Activated CD4-positive, CD25-positive, alpha-beta regulatory T cell treated with anti-CD3 and anti-CD28 coated beads, Interleukin-2, amount 50 U/mL, for 24 hours (primary cell): ENCODE measurements at regions not wholly inside any gene's neighbourhood (a gene's known extent, or its start where the extent isn't known, plus 50 kb on each side); places are given as distances from the start of the nearest gene placed in this dataset.
"Not testable (repeated sequence)": the region's sequence is repeated elsewhere in the genome, so short reads cannot be mapped to it uniquely, and the experiment has no call there.

Source experiments
- ATAC-seq, 2 donors: fragments of 150-1000 bp; cut with Tn5 transposase; one replicate each; pipeline ENCODE4 v1.10.0; 2021; ENCODE audit warnings: mild to moderate bottlenecking in 1 of 2, moderate library complexity in 1 of 2

DNA sequence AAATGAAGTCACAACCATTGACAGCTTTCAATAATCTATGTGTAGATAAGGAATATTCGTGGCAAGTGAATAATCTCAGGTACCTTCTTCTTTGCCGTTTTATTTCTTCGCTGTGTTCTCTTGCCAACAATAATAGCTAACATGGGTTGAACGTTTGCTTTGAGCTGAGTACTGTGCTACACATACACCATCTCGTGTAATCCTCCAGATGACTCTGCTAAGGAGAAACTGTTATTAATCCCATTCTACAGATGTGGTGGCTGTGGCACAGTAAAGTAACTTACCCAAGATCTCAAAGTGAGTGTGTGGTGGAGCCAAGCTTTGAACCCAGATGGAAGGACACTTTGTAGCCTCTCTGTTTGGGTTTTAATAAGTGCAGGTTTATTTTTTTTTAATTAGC is 179.7 kb downstream of the C9orf152 start:
- no peak for ATAC-seq

DNA sequence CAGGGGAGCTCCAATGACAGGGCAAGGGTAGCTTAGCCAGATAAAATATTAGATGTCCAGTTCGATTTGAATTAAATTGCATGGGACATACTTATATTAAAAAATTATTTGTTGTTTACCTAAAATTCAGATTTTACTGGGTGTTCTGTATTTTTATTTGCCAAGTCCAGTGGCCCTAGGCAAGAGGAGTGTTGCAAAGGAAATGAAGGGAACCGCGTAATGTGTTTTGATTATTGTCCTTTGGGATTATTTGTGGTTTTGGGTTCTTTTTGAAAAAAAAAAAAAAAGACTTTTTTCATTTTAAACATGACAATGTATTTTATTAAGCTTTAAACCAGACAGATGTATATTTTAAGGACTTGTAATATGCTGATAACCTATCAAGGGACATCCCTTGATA is 179.3 kb downstream of the C9orf152 start:
- no peak for ATAC-seq

DNA sequence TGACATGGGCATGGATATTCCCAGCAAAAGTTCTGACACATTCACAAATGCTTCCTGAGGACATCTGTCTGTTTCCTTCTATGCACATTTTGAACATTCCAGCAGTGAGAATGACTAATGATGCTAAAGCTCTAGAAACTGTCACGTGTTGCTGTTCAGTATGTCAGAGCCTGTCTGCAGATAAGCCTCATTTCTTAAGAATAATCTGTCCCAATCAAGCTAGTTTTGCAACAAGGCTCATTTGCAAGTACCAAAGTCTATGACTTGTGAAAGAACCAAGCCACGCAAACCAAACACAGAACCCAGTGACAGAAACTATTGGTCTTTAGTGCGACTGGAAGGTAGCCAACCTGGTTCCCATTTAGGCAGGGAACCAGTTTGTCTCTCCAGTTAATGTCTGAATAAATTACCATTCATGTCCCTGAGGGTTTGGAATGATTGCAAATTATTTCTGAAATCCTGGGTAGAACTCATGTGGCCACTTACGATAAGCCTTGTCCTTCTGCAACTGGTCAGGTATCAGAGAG is 178.5 kb downstream of the C9orf152 start:
- ATAC-seq, result no peak

DNA sequence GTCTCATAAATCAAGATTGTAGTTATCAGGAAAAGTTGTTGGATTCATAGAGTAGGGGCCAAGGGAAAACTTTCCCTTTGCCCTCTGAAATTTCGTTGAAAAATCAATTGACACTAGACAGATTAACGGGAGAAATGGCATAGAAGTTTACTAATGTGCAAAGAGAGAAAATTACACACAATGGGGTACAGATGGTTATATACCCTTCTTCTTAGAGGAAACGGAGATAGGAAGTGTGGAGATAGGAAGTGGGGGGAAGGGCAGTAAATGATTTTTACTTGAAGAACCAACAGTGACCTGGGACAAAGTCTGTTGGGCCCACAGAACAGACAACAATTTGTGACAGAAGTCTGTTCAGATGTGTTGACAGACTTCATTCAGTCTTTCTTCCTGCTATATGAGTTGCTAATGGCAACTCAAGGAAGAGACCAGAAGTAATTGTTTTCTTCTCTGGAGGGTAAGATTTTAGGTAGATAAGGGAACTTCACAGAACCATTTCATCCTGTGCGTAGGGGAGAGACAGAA is 177.9 kb downstream of the C9orf152 start:
- no peak for ATAC-seq

DNA sequence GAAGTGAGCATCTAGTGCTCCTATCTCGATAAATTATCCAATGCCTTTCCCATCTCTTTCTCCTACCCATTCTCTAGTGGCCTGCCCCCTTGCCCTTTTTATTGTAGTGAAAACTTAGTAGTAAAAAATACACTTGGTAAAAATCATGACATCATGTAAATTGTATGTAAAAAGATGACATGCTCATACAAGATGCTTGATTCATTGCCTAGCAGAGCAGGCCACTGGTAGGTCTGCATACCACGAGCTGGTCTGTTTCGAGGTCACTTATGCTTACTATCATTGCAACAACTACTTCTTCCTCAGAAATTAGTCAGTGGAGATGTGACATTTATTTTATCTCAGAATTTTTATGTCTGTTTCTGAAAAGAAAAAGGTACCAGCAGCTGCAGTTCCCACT is 177.3 kb downstream of the C9orf152 start:
- ATAC-seq, result peak in 1 of 2 donors; percentile 60

DNA sequence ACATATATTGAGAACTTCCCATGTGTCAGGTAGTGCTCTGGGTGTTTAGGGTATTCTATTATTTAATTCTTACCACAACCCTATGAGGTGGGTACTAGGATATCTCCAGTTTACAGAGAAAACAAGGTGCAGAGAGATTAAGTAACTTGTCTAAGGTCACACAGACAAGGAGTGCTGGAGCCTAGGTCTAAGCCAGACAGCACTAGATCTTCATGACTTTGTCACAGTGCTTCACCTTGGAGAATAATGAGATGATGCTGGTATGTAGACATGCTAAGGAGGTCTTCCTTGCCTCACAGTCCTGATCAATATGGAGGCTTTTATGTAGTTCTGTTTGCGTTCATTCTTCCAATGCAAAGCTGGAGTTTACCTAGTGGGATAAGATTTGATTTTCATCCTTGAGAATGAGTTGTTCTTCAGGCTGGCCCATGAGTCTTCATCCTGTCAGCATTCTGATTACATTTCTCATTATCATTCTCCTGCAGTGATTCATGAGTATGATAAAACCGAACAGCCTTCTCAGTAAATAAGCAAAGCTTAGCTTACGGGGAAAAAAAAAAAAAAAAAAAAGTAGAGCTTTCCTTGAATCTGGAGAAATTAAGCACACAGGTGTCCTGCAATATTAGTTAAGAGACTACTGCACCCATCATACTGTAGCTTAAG is 176.3 kb downstream of the C9orf152 start:
- ATAC-seq, result no peak

DNA sequence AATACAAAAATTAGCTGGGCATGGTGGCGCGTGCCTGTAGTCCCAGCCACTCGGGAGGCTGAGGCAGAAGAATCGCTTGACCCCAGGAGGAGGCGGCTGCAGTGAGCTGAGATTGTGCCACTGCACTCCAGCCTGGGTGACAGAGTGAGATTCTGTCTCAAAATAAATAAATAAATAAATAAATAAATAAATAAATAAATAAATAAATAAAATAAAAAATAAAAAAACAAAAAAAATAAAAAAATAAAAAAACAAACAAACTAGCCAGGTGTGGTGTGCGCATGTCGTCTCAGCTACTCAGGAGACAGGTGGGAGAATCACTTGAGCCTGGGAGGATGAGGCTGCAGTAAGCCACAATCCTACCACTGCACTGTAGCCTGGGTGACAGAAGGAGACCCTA is 175.4 kb downstream of the C9orf152 start:
- not testable (repeated sequence) for ATAC-seq

DNA sequence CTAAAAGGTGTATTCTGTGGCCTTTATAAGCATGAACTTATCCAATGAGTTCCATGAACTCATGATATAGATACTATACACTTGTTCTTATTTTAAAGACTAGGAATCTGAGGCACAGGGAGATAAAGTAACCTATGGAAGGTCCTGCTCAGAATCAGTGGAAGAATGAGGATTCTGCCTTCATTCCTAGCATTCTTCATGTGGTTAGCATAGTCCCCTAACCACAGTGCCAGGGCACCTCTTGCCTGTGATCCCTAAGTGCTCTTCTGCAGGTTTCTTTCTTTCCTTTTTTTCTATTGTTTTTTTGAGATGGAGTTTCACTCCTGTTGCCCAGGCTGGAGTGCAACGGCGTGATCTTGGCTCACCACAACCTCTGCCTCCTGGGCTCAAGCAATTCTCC is 174.1 kb downstream of the C9orf152 start:
- ATAC-seq, result no peak

DNA sequence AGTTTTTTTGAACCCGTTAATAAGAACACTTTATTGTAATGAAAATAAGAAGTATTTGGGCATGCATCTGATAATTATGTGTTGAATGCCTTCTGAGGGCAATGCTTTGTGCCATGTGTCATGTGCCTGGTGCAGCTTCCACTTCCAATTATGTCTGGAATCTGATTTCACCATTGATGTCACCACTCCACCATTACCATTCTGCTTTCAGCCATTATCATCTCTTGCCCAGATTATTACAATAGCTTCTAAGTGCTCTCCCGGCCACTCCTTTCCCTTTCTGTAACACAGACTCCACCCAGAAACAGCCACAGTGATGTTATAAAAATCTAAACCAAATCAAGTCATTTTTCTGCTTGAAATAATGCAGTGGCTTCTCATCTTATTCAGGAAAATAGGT is 171.7 kb downstream of the C9orf152 start:
- ATAC-seq, result no peak

DNA sequence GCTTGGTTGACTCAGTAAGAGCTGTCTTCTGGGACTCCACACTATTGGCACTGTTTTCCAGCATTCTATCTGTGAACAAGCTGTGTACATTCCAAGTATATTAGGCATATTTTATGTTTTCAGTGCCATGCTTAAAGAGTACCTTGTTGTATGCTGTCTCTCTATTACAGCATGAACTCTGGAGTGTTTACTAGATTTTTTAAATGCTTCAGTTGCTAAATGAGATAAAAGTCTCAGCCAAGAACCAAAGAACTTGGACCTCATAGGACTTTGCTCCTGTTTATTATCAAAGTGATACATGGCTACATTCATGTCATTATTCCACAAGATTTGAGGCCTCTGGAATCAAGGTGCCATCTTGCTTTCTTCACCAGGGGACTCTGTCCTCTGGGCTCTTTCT is 167.2 kb downstream of the C9orf152 start:
- no peak for ATAC-seq

DNA sequence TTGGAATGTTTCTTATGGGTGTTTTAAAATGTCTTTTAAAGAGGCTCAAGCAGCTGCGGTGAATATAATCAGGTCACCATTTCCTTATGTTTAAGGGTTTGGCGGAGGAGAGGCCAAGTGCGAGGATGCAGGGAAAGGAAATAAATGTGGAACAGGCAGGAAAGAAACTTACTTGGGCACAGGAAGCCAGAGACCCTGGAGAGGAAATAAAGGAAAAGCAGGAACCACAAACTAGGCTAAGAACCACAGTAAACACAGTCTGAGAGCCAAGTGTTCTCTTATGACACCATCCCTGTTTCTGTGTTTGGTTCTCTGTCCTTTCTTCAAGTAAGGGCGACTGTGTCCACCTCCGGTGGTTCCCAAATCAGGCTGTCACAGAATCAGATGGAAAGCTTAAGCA is 166.5 kb downstream of the C9orf152 start:
- ATAC-seq, result no peak

DNA sequence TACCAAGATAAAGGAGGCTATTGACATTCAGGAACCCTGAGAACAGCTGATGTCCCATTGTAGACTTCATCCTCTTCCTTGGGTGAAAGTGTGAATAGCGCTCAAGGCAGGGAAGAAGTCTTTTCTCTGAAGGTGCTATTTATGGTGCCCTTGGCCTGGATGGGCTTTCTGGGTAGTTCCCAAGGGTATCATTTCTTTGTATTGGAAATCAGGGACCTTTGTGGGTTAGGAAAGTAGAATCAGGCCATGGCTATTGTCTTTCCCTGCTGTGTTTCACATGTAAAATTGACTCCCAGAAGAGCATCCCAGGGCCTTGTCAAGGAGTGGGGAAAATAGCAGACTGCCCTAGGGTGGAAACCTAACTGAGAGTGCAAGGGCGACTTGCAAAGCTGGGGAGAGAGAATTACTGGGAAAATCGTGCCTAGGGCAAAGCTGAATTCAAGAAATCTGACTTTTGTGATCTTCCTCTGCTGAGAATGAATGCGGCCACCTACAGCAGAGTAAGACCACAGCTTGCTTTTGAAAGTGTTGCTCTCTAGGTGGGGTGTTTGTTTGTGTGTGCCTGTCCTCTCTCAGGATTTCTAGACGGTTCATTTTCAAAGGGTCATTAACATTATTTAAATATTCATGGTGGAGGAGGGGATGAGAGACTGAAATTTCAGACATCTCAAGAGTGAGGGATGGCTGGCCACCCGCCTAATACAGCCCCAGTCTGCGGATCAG is 160.6 kb downstream of the C9orf152 start:
- no peak for ATAC-seq

DNA sequence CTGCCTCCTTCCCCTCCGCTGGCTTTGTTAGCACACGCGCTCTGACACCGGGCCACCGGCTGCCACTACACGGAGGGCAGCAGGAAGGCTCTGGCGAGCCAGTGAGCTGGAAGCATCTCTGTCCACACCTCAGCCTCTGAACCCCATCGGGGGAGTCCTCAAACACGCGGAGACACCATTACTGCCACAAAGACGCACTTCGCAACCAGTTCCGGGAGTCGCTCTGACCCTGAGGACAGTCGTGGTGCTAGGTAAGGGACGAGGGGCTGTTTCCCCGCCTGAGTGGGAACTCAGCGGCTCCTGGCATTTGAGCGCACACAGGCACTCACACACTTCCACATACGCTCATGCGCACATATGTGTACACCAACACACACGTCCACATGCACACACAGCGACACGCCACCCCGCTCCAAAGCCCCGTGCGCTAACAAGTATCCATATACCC is 160.0 kb downstream of the C9orf152 start:
- peak; percentile 35 to 46 for ATAC-seq

DNA sequence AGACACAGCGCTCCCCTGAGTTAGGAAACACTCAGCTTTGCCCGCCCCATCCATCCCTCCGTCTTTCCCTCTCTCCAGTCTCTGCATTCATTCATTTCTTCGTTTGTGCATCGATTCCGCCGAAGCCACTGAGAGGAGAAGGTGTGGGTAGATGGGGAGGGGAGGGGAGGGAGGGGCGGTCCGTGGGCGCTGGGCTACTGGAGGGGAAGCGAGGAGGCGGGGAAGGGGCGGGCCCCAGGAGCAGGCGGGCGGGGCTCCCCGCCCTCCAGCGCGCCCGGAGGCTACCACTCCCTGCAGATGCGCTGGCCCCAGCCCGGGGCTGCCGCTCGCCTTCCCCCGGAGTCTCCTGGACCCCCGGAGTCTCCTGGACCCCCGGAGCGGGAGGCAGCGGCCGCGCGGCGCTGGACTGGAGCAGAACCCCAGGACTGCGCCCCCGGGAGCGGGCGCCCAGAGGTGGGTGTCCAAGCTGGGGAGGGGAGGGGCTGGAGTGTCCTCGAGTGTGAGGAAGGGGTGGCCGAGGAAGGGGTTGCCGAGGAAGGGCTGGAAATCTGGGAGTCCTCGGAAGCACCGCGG is 159.5 kb downstream of the C9orf152 start:
- peak; percentile 84 to 86 for ATAC-seq

DNA sequence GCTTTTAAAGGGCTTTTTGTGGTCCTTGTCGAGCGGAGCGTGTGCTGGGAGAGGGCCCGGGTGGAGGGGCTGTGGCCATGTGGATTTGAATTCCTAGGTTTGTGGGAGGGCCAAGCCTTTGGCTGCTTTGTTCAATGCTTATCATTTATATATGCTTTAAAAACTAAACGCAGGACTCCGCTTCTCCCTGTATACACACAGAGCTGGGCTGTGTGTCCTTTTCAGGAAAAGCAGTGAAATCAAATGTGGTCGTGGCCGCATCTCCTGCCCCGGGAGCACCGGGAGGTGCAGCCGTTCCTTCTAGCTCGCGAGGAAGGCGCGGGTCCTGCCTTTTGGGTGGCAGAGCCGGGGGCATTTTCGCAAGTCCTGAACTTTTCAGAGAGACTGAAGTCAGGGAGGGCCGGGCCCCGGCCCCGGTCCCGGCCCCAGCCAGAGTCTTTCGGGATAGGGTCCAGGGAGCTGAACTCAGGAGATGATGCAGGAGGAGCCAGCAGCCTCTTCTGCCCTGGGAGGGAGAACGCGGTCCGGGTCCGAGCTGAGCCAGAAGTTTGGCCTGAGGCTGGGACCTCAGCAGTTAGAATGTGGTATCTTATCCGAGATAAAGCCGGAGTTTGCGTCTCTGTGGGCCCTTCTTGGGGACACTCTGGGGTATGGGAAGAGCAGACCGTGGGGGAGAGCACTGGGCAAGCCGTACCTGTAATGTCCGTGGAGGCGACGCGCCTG is 158.8 kb downstream of the C9orf152 start:
- peak; percentile 1 to 8 for ATAC-seq

DNA sequence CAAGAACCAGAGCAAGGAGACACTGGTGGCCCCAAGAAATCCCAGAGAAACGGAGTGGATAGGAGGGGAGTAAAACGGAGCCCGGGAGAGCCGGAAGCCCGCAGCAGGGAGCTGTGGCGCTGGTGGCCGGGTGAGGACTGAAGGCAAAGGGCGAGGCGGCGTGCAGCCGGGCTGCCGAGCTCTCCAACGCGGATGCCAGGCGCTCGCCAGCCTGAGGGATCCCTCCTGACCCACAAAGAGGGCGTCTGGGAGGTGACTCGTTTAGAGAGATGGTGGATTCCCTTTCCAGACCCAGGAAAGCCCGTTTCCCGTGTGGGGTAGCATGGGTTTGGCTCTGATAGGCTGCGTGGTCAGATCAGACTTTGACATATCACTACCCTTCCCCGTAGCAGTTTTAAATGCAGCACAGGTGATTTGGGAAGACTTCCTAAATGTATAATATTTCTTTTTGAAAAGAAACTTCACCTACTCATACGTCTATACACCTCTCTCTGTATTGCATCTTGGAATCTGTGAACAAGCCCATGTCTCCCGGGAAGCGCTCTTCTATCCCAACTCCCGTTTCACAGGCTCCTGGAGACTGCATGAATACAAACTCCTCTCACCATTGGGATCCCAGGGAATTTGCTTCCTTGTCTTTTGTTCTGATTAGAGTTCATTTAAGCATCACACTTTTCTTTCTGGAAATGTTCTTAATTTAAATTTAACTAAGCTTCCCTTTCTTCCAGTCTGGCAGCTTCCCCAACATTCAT is 158.1 kb downstream of the C9orf152 start:
- peak in 1 of 2 donors; percentile 12 for ATAC-seq

DNA sequence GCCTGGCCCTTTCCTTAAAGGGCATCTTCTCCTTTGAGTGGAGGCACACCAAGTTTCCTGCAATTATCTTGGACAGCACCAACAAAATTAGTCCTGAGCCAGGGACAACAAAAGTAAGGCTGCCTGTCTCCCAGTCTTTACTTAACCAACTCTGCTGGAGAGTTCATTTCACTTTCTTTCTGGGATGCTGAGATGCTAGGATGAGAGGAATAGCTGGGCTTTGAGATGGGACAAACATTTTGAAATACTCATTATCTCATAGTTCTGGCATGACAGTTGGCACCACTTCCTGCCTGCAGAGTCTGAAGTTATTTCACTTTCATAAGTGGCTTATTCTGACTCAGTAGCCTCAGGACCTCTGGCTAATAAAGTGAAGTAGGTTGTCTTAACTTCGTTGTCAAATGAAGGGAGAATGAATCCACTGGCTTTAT is 157.0 kb downstream of the C9orf152 start:
- peak; percentile 71 to 74 for ATAC-seq

DNA sequence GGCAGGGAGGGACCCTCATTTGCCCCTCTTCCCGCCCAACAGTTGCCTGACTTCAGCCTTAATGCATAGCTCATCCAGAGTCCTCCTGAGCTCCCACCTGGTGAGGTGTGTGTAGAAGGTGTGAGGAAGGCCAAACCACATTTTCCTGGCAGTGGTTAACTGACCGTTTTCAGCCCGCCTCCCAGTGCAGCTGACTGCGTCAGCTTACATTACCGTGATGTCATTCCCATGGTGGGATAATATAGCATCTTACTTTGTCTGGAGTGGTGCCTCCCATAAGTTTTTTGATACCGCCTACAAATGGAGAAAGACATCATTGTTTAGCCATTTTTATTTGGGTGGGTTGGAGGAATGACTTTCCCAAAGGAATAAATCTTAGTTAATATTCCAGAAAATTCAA is 151.9 kb downstream of the C9orf152 start:
- ATAC-seq, result no peak

DNA sequence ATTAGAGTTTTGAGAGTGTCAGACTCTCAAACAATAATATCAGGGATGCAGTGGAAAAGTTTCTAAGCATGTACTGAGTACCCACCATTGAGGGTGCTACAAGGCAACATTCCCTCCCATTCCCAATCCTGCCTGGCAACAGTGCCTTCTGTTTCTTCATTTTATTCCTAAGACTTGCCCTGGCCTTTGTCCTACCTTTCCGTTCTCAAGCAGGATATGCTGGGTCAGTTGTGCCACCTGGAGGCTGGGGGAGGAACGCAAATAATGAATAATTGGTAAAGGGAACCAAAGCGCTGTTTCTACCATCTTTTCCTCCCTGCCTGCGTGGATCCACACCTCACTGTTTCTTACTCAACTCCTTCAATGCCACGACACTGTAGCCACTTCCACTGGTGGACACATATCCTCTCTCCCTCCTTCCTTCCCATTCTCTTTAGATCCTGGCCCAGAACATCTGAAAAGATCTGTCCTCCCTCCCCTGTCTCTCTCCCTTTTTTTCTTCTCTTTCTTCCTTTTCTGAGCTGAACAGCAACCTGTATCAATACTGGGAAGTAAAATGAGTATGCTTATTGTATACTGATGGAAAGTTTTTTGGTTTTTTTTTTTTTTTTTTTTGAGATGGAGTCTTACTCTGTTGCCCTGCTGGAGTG is 149.5 kb downstream of the C9orf152 start:
- peak in 1 of 2 donors; percentile 49 for ATAC-seq

DNA sequence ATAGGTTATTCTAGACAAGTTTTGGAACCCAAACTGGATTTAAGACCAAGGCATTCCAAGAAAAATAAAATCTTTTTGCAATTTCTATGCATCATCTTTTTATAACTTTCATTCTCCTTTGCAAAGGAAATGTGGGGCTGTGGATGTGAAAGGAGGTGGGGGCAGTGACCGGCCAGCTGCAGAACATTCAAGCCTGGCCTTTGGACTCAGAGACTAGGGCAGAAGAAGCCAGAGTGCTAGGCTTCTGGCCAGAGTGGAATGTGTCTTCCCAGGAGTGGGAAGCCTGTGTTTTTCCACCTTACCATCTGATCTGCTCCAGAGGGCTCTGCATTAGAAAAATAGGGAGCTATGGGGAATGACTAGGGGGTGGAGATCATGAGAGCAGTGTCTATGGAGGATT is 148.5 kb downstream of the C9orf152 start:
- no peak for ATAC-seq

DNA sequence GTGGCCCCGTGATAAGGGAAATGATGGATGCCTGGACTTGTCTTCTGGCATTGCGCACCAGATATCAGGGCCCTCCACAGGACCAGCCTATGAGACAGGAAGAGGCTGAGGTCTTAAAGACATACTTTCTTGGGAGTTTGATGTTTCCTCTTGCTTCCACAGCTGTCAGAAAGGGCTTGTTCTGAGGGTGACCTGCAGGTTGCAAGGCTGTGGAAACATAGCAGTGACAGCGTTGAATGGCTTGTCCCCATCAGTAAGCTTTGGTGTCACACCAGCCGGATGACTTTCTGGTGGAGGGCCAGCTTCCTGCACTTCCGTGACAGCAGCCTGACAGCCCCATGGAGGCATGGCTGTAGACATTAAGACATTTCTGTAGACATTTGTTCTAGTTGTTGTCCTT is 143.2 kb downstream of the C9orf152 start:
- no peak for ATAC-seq

DNA sequence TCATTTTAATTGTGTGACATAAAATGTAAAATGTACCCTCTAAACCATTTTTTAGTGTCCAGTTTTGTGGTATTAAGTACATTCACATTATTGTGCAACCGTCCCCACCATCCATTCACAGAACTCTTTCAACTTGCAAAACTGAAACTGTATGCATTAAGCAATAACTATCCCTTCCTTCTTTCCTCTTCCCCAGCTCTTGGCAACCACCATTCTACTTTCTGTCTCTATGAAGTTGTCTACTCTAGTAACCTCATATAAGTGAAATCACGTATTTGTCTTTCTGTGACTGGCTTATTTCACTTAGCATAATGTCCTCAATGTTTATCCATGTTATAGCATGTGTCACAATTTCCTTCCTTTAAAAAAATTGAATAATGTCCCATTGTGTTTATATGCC is 142.4 kb downstream of the C9orf152 start:
- ATAC-seq, result no peak
